WTC11 (cell line): ENCODE measurements at regions not wholly inside any gene's neighbourhood (a gene's known extent, or its start where the extent isn't known, plus 50 kb on each side); places are given as distances from the start of the nearest gene placed in this dataset.

Experiments
- ATAC-seq: fragments of 200-7000 bp; cut with Tn5 transposase; 2 replicates; pipeline ENCODE4 v1.10.0; 2021; ENCODE audit warnings: mild to moderate bottlenecking, moderate library complexity
- CTCF ChIA-PET: fragments of 300-600 bp; sonication (Branson Sonifier 250); formaldehyde crosslinking; loops from one replicate; lab custom pipeline; 2021; ENCODE audit warnings: antibody characterized with exemption; lab: Charles Lee
- POLR2A ChIA-PET: fragments of 350-600 bp; sonication (Branson Sonifier 250); formaldehyde crosslinking; loops from one replicate; lab custom pipeline; 2021; ENCODE audit warnings: antibody characterized with exemption; lab: Charles Lee
- DNase-seq: peaks from one replicate; pipeline ENCODE4 v3.0.0; 2021; ENCODE audit warnings: low spot score
- H3K27ac Mint-ChIP-seq: 2 replicates; pipeline ENCODE4 v1.8.0; 2021; ENCODE audit warnings: mixed read lengths
- H3K27me3 Mint-ChIP-seq: 2 replicates; pipeline ENCODE4 v1.8.0; 2021; ENCODE audit warnings: low read depth, mild to moderate bottlenecking, moderate library complexity, mixed read lengths
- H3K36me3 Mint-ChIP-seq: 2 replicates; pipeline ENCODE4 v1.8.0; 2021; ENCODE audit warnings: mixed read lengths
- H3K4me1 Mint-ChIP-seq: 2 replicates; pipeline ENCODE4 v1.8.0; 2022; ENCODE audit warnings: mixed read lengths
- H3K4me3 Mint-ChIP-seq: 2 replicates; pipeline ENCODE4 v1.8.0; 2021; ENCODE audit warnings: mild to moderate bottlenecking, moderate library complexity, mixed read lengths
- H3K9me3 Mint-ChIP-seq: 2 replicates; pipeline ENCODE4 v1.8.0; 2021; ENCODE audit warnings: mixed read lengths
- AFF4 ChIP-seq: sonication (generic); formaldehyde crosslinking; IDR thresholded peaks from 2 replicates; pipeline ENCODE4 v1.8.1; 2023; ENCODE audit warnings: mild to moderate bottlenecking, missing genetic modification reagents, borderline replicate concordance
- ARID4B ChIP-seq: sonication (generic); formaldehyde crosslinking; IDR thresholded peaks from 2 replicates; pipeline ENCODE4 v1.8.0; 2023; ENCODE audit warnings: missing genetic modification reagents, mild to moderate bottlenecking, borderline replicate concordance
- ATF1 ChIP-seq: sonication (generic); formaldehyde crosslinking; IDR thresholded peaks from 2 replicates; pipeline ENCODE4 v1.8.1; 2023; ENCODE audit warnings: mild to moderate bottlenecking, moderate library complexity, missing genetic modification reagents
- CBFB ChIP-seq: sonication (generic); formaldehyde crosslinking; IDR thresholded peaks from 2 replicates; pipeline ENCODE4 v1.8.1; 2022; ENCODE audit warnings: mild to moderate bottlenecking, low read depth, missing genetic modification reagents
- EMX1 ChIP-seq: fragments of 250-450 bp; sonication (Bioruptor Pico); IDR thresholded peaks from 2 replicates; pipeline ENCODE4 v1.8.0; 2021; ENCODE audit warnings: mild to moderate bottlenecking
- HMGA2 ChIP-seq: fragments of 250-450 bp; sonication (Bioruptor Pico); IDR thresholded peaks from 2 replicates; pipeline ENCODE4 v1.4.0; 2021; ENCODE audit warnings: mild to moderate bottlenecking, moderate library complexity
- MAX ChIP-seq: sonication (generic); formaldehyde crosslinking; IDR thresholded peaks from 2 replicates; pipeline ENCODE4 v1.8.0; 2022; ENCODE audit warnings: mild to moderate bottlenecking, missing genetic modification reagents
- MXD4 ChIP-seq: fragments of 250-450 bp; sonication (Bioruptor Pico); IDR thresholded peaks from 2 replicates; pipeline ENCODE4 v1.8.0; 2021; ENCODE audit warnings: mild to moderate bottlenecking, moderate library complexity, borderline replicate concordance
- MYBL2 ChIP-seq: sonication (generic); formaldehyde crosslinking; IDR thresholded peaks from 2 replicates; pipeline ENCODE4 v1.8.1; 2023; ENCODE audit warnings: mild to moderate bottlenecking, moderate library complexity, missing genetic modification reagents
- NFYB ChIP-seq: sonication (generic); formaldehyde crosslinking; conservative IDR thresholded peaks from 2 replicates; pipeline ENCODE4 v1.8.0; 2022; ENCODE audit warnings: low read depth, missing genetic modification reagents
- OVOL2 ChIP-seq: fragments of 250-450 bp; sonication (Bioruptor Pico); IDR thresholded peaks from 2 replicates; pipeline ENCODE4 v1.9.0; 2021; ENCODE audit warnings: mild to moderate bottlenecking, borderline replicate concordance
- RORB ChIP-seq: fragments of 250-450 bp; sonication (Bioruptor Pico); IDR thresholded peaks from 2 replicates; pipeline ENCODE4 v1.9.0; 2021; ENCODE audit warnings: mild to moderate bottlenecking
- SMAD4 ChIP-seq: sonication (generic); formaldehyde crosslinking; IDR thresholded peaks from 2 replicates; pipeline ENCODE4 v1.8.0; 2022; ENCODE audit warnings: mild to moderate bottlenecking, missing genetic modification reagents
- SOX15 ChIP-seq: fragments of 250-450 bp; sonication (Bioruptor Pico); IDR thresholded peaks from 2 replicates; pipeline ENCODE4 v1.9.0; 2021; ENCODE audit warnings: mild to moderate bottlenecking
- TF ChIP-seq, protein P1 (sequence below): sonication (generic); formaldehyde crosslinking; IDR thresholded peaks from 2 replicates; pipeline ENCODE4 v1.8.0; 2023; ENCODE audit warnings: mild to moderate bottlenecking, missing genetic modification reagents
- TF ChIP-seq, protein P2 (sequence below): sonication (generic); formaldehyde crosslinking; IDR thresholded peaks from 2 replicates; pipeline ENCODE4 v1.8.0; 2022; ENCODE audit warnings: mild to moderate bottlenecking, missing genetic modification reagents

GRCh38 chr5:174427304-174427703 lies 297.1 kb upstream of the MSX2 start (continued):
- TF ChIP-seq NFYB, result no peak
- TF ChIP-seq, all 79 proteins: peak for 0

DNA sequence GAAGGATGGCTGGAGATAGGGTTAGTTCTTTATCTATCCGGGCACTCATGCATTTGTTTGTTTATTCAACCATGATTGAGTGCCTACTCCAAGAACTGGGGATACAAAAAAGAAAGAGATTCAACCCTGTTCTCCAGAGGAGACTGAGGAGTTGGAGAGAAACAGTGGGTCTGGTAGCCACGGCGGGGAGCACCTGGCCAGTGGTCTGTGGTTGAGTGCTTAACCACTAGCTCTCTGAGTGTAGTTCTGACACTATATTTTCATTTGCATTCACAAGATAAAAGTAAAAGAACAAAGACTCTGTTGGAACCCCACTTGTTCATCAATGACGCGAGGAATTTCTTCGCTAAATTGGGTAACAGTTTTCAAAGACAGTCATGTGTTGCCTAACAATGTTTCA lies 295.5 kb upstream of the MSX2 start:
- CTCF ChIA-PET, result interaction anchor here (1.0 to 1.8 kb wide), 2 partner anchors 10 to 36 kb away, joined by 3 to 9 read pairs; no protein-coding TSS in a partner anchor
- Mint-ChIP-seq H3K9me3 (no peaks in the 10 kb centered on the region), H3K4me3 (no peak overlapping the region), H3K27ac (no peak overlapping the region), H3K36me3 (no peaks in the 10 kb centered on the region), H3K27me3 (no peaks in the 10 kb centered on the region), H3K4me1 (peaks cover 5% of the 10 kb centered on the region)
- ATAC-seq (no peak), DNase-seq (no peak)
- POLR2A ChIA-PET, result no interaction called here
- TF ChIP-seq CBFB, result no peak
- no peak for TF ChIP-seq ATF1
- TF ChIP-seq ARID4B, result no peak
- TF ChIP-seq, protein P1, sequence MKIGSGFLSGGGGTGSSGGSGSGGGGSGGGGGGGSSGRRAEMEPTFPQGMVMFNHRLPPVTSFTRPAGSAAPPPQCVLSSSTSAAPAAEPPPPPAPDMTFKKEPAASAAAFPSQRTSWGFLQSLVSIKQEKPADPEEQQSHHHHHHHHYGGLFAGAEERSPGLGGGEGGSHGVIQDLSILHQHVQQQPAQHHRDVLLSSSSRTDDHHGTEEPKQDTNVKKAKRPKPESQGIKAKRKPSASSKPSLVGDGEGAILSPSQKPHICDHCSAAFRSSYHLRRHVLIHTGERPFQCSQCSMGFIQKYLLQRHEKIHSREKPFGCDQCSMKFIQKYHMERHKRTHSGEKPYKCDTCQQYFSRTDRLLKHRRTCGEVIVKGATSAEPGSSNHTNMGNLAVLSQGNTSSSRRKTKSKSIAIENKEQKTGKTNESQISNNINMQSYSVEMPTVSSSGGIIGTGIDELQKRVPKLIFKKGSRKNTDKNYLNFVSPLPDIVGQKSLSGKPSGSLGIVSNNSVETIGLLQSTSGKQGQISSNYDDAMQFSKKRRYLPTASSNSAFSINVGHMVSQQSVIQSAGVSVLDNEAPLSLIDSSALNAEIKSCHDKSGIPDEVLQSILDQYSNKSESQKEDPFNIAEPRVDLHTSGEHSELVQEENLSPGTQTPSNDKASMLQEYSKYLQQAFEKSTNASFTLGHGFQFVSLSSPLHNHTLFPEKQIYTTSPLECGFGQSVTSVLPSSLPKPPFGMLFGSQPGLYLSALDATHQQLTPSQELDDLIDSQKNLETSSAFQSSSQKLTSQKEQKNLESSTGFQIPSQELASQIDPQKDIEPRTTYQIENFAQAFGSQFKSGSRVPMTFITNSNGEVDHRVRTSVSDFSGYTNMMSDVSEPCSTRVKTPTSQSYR (CRISPR knock-in tag), result no peak
- no peak for TF ChIP-seq MXD4 (CRISPR knock-in tag)
- TF ChIP-seq EMX1, result no peak
- no peak for TF ChIP-seq SOX15 (CRISPR knock-in tag)

DNA sequence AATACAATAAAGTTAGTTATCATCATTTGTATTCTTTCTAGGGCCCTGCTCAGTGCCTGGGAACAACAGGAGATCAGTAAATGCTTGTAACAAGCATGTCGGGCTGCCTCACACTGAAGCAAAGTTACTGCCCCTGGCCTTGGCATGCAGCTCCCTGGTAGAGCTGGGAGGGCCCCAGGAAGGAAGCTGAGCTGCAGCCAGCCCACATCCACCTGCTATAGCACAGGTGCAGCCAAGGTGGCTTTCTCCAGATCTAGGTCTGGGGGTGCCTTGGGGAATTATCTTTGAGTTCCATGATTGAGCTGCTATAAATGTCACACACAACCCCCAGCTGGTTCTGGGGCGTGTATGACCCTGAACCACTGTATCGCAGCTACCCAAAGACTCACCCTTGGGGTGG lies 293.4 kb upstream of the MSX2 start:
- ATAC-seq, result no peak
- H3K9me3 Mint-ChIP-seq, result no peaks in the 10 kb centered on the region
- ChIA-PET CTCF (interaction anchor here (1.4 to 1.5 kb wide), 2 partner anchors 11 to 12 kb away, joined by 3 to 4 read pairs; no protein-coding TSS in a partner anchor), POLR2A (no interaction called here)
- no peaks in the 10 kb centered on the region for H3K27me3 Mint-ChIP-seq
- no peak overlapping the region for H3K4me3 Mint-ChIP-seq
- no peaks in the 10 kb centered on the region for H3K4me1 Mint-ChIP-seq
- no peaks in the 10 kb centered on the region for H3K36me3 Mint-ChIP-seq
- TF ChIP-seq AFF4 (no peak), MAX (CRISPR knock-in tag) (no peak), HMGA2 (no peak), EMX1 (no peak), SMAD4 (CRISPR knock-in tag) (no peak), MYBL2 (CRISPR knock-in tag) (no peak), OVOL2 (CRISPR knock-in tag) (no peak), RORB (CRISPR knock-in tag) (no peak)
- TF ChIP-seq, protein P2, sequence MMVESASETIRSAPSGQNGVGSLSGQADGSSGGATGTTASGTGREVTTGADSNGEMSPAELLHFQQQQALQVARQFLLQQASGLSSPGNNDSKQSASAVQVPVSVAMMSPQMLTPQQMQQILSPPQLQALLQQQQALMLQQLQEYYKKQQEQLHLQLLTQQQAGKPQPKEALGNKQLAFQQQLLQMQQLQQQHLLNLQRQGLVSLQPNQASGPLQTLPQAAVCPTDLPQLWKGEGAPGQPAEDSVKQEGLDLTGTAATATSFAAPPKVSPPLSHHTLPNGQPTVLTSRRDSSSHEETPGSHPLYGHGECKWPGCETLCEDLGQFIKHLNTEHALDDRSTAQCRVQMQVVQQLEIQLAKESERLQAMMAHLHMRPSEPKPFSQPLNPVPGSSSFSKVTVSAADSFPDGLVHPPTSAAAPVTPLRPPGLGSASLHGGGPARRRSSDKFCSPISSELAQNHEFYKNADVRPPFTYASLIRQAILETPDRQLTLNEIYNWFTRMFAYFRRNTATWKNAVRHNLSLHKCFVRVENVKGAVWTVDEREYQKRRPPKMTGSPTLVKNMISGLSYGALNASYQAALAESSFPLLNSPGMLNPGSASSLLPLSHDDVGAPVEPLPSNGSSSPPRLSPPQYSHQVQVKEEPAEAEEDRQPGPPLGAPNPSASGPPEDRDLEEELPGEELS (CRISPR knock-in tag), result no peak
- H3K27ac Mint-ChIP-seq, result no peak overlapping the region
- no peak for DNase-seq
